ENCODE measurements at regions not wholly inside any gene's neighbourhood (a gene's known extent, or its start where the extent isn't known, plus 50 kb on each side); places are given as distances from the start of the nearest gene placed in this dataset.

DNA sequence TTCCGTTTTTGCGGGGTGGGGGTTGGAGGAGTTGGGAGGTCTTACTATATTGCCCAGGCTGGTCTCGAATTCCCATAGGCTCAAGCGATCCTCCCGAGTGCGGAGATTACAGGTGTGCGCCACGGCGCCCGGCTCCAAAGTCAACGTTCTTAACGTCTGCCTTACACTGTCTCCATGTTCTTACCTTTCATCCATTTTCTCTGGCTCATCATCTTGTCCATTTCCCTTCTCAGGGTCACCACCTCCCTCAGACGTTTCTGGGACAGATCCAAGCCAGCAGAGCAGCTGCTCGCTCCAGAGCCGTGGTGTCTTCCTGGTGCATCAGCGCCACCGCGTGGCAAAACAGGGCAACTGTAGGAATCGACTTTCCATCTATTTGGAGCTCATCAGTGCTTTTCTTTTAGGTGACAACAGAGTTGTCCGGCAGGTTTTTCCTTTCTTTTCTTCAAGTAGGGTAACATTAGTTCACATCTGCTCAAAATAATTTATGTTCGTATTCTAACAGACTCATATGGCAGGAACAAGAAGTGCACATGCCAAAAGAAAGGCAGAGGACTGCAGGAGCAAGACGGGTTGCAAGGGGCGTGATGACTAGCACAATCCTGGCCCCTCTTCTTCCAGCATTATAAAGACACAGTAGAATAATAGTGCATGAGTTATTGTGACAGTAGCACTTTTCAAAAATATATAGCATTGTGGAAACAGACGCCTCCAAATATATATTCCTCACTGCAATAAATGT, 103.1 kb upstream of the ABCC4 start:
- no TSS peak for BruUV-seq (replicated peaks)
- Histone ChIP-seq H3K36me3 (ENCODE audit: insufficient read depth, low read length) (no peaks in the 10 kb centered on the region), H3K4me3 (ENCODE audit: low read depth, low read length, poor library complexity, severe bottlenecking) (no peak overlapping the region), H3K4me2 (ENCODE audit: low read length) (0 out of 2 replicates have a peak overlapping the region, but pooled peaks have one; percentile 14), H3K9me2 (ENCODE audit: insufficient read depth, low read length) (no peaks in the 10 kb centered on the region), H3K4me1 (ENCODE audit: insufficient read depth, low read length, poor library complexity, severe bottlenecking) (peaks cover 8% of the 10 kb centered on the region), H3K27ac (ENCODE audit: low read depth, low read length, poor library complexity, severe bottlenecking) (no peak overlapping the region), H2AFZ (ENCODE audit: low read length) (peak overlapping the region; percentile 85; the same call in 1 of the 2 replicates), H3K79me2 (ENCODE audit: insufficient read depth, low read depth, low read length) (no peaks in the 10 kb centered on the region), H4K20me1 (ENCODE audit: insufficient read depth, low read length) (no peaks in the 10 kb centered on the region), H3K9me3 (ENCODE audit: low read length) (no peaks in the 10 kb centered on the region)
- ChIA-PET POLR2A (no interaction called here), CTCF (ENCODE audit: unreplicated experiment) (interaction anchor here (0.6 to 1.0 kb wide), 3 partner anchors 24 to 214 kb away, joined by 3 to 4 read pairs (median 3); no protein-coding TSS in a partner anchor)
- DNase-seq (ENCODE audit: low spot score): peak; percentile 63
- intact Hi-C loops (cut with micrococcal nuclease; ENCODE audit: unreplicated experiment): loop anchor here (1.0 to 5.0 kb wide), 3 partner anchors 102 to 730 kb away; partner anchors contain the start of gene ABCC4
- no peak for TF ChIP-seq EZH2phosphoT487 (IDR thresholded peaks at IDR 0.05; ENCODE audit: borderline replicate concordance, low read depth, low read length)
- TF ChIP-seq, protein P1, sequence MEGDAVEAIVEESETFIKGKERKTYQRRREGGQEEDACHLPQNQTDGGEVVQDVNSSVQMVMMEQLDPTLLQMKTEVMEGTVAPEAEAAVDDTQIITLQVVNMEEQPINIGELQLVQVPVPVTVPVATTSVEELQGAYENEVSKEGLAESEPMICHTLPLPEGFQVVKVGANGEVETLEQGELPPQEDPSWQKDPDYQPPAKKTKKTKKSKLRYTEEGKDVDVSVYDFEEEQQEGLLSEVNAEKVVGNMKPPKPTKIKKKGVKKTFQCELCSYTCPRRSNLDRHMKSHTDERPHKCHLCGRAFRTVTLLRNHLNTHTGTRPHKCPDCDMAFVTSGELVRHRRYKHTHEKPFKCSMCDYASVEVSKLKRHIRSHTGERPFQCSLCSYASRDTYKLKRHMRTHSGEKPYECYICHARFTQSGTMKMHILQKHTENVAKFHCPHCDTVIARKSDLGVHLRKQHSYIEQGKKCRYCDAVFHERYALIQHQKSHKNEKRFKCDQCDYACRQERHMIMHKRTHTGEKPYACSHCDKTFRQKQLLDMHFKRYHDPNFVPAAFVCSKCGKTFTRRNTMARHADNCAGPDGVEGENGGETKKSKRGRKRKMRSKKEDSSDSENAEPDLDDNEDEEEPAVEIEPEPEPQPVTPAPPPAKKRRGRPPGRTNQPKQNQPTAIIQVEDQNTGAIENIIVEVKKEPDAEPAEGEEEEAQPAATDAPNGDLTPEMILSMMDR (conservative IDR thresholded peaks at IDR 0.05; ENCODE audit: low read length): peak; percentile 82

DNA sequence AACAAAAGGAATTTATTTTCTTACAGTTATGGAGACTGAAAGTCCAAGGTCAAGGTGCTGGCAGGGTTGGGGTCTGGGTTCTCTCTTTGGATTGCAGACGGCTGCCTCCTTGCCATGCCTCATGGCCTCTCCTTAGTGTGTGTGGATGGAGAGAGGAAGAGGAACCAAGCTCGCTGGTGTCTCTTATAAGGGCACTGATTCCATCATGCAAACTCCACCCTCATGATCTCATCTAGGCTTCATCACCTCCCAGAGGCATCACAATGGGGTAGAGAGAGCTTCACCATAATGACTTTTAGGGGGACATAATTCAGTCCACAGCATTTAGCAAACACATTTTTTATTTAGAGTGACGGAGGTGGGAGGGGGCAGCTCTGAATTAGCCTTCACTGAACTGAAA, 104.9 kb upstream of the ABCC4 start:
- Histone ChIP-seq H3K27ac (ENCODE audit: low read depth, low read length, poor library complexity, severe bottlenecking) (no peak overlapping the region), H3K36me3 (ENCODE audit: insufficient read depth, low read length) (no peaks in the 10 kb centered on the region), H3K9me2 (ENCODE audit: insufficient read depth, low read length) (no peaks in the 10 kb centered on the region), H3K9me3 (ENCODE audit: low read length) (no peaks in the 10 kb centered on the region), H2AFZ (ENCODE audit: low read length) (no peak overlapping the region), H4K20me1 (ENCODE audit: insufficient read depth, low read length) (no peaks in the 10 kb centered on the region), H3K4me3 (ENCODE audit: low read depth, low read length, poor library complexity, severe bottlenecking) (no peak overlapping the region), H3K79me2 (ENCODE audit: insufficient read depth, low read depth, low read length) (no peaks in the 10 kb centered on the region), H3K4me1 (ENCODE audit: insufficient read depth, low read length, poor library complexity, severe bottlenecking) (peaks cover 8% of the 10 kb centered on the region), H3K4me2 (ENCODE audit: low read length) (no peak overlapping the region)
- no peak for TF ChIP-seq EZH2phosphoT487 (IDR thresholded peaks at IDR 0.05; ENCODE audit: borderline replicate concordance, low read depth, low read length)
- TF ChIP-seq, protein P1 (conservative IDR thresholded peaks at IDR 0.05; ENCODE audit: low read length): no peak
- ChIA-PET CTCF (ENCODE audit: unreplicated experiment) (no interaction called here), POLR2A (no interaction called here)
- no TSS peak for BruUV-seq (replicated peaks)
- no peak for DNase-seq (ENCODE audit: low spot score)
- intact Hi-C loops (cut with micrococcal nuclease; ENCODE audit: unreplicated experiment): no loop called here

DNA sequence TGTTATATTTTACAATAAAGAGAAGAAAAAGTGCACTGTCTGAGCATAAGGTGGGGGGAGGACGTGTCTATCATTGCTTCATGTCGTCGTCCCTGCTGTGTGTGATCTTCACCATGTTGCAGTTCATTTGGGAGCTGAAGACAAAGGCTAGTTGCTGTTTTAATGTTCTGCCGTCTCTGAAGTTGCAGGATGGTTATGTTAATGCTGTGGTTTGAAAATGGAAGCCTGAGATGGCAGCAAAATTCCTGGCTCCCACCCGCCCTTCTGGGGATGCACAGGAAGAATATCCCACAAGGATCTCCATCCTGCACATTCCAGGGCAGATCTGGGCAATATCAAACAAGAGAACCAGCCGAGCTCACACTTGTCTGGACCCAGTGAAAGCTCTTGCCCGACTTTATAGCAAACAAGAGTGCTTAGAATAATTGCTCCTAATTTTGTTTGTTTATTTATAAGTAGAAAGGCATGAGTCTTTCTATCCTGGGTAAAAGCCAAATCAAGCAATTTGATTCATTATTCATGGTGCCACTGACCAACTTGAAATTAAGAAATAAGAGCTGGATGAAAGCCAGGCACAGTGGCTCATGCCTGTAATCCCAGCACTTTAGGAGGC, 110.3 kb upstream of the ABCC4 start:
- no peak overlapping the region for H2AFZ ChIP-seq (ENCODE audit: low read length)
- no peaks in the 10 kb centered on the region for H3K9me3 ChIP-seq (ENCODE audit: low read length)
- no peak for TF ChIP-seq EZH2phosphoT487 (IDR thresholded peaks at IDR 0.05; ENCODE audit: borderline replicate concordance, low read depth, low read length)
- TF ChIP-seq, protein P1 (conservative IDR thresholded peaks at IDR 0.05; ENCODE audit: low read length): no peak
- ChIA-PET POLR2A (interaction anchor here (0.6 kb wide), 1 partner anchor 9 kb away, joined by 3 read pairs; no protein-coding TSS in a partner anchor), CTCF (ENCODE audit: unreplicated experiment) (no interaction called here)
- intact Hi-C loops (cut with micrococcal nuclease; ENCODE audit: unreplicated experiment): no loop called here
- H3K9me2 ChIP-seq (ENCODE audit: insufficient read depth, low read length): no peaks in the 10 kb centered on the region
- no TSS peak for BruUV-seq (replicated peaks)
- no peak overlapping the region for H3K4me2 ChIP-seq (ENCODE audit: low read length)
- no peaks in the 10 kb centered on the region for H4K20me1 ChIP-seq (ENCODE audit: insufficient read depth, low read length)
- no peak for DNase-seq (ENCODE audit: low spot score)
- H3K27ac ChIP-seq (ENCODE audit: low read depth, low read length, poor library complexity, severe bottlenecking): no peak overlapping the region
- H3K79me2 ChIP-seq (ENCODE audit: insufficient read depth, low read depth, low read length): no peaks in the 10 kb centered on the region
- no peaks in the 10 kb centered on the region for H3K4me1 ChIP-seq (ENCODE audit: insufficient read depth, low read length, poor library complexity, severe bottlenecking)
- no peak overlapping the region for H3K4me3 ChIP-seq (ENCODE audit: low read depth, low read length, poor library complexity, severe bottlenecking)
- H3K36me3 ChIP-seq (ENCODE audit: insufficient read depth, low read length): no peaks in the 10 kb centered on the region
